HG02884 (cell line): ENCODE measurements at regions not wholly inside any gene's neighbourhood (a gene's known extent, or its start where the extent isn't known, plus 50 kb on each side); places are given as distances from the start of the nearest gene placed in this dataset.
A peak's percentile ranks its signal among the peaks of the same experiment; 100 is the strongest.
"Not testable (repeated sequence)": the region's sequence is repeated elsewhere in the genome, so short reads cannot be mapped to it uniquely, and the experiment has no call there.

Experiments used
- ATAC-seq: cut with Tn5 transposase; IDR thresholded peaks from one replicate; pipeline ENCODE4 v1.9.1; 2021; ENCODE audit warnings: mild to moderate bottlenecking, moderate library complexity; ENCODE audit not compliant: unreplicated experiment

GRCh38 chr7:125074141-125074540 lies 144.5 kb upstream of the POT1 start:
- ATAC-seq: no peak

- ATAC-seq: no peak
Measured at GRCh38 chr7:125065546-125065945, 135.9 kb upstream of the POT1 start.

- ATAC-seq: no peak
Measured at GRCh38 chr7:125065001-125065400, 135.4 kb upstream of the POT1 start.

- peak; percentile 95 for ATAC-seq
Measured at GRCh38 chr7:125061776-125062397, 132.3 kb upstream of the POT1 start.

- ATAC-seq: not testable (repeated sequence)
Measured at GRCh38 chr7:125061083-125061745, 131.6 kb upstream of the POT1 start.

GRCh38 chr7:125059861-125060456 lies 130.3 kb upstream of the POT1 start:
- no peak for ATAC-seq

GRCh38 chr7:125057963-125058362 lies 128.3 kb upstream of the POT1 start:
- ATAC-seq: no peak

GRCh38 chr7:125055376-125055775 lies 125.8 kb upstream of the POT1 start:
- ATAC-seq: no peak

- ATAC-seq: no peak
Measured at GRCh38 chr7:125046767-125047166, 117.1 kb upstream of the POT1 start.

- no peak for ATAC-seq
Measured at GRCh38 chr7:125033506-125033905, 103.9 kb upstream of the POT1 start.

GRCh38 chr7:125032943-125033342 lies 103.3 kb upstream of the POT1 start:
- ATAC-seq: no peak

- ATAC-seq: no peak
Measured at GRCh38 chr7:125030756-125031387, 101.2 kb upstream of the POT1 start.

GRCh38 chr7:125025620-125026019 lies 96.0 kb upstream of the POT1 start:
- no peak for ATAC-seq

GRCh38 chr7:125020801-125021200 lies 91.2 kb upstream of the POT1 start:
- ATAC-seq: no peak

GRCh38 chr7:125010540-125010939 lies 80.9 kb upstream of the POT1 start:
- no peak for ATAC-seq

GRCh38 chr7:124996778-124997177 lies 67.2 kb upstream of the POT1 start:
- ATAC-seq: peak; percentile 75

GRCh38 chr7:124992851-124993562 lies 63.4 kb upstream of the POT1 start:
- ATAC-seq: no peak

- ATAC-seq: no peak
Measured at GRCh38 chr7:124989911-124990310, 60.3 kb upstream of the POT1 start.
